ENCODE measurements at regions not wholly inside any gene's neighbourhood (a gene's known extent, or its start where the extent isn't known, plus 50 kb on each side); places are given as distances from the start of the nearest gene placed in this dataset.

- TF ChIP-seq CTCF (IDR thresholded peaks at IDR 0.05) (no peak), POLR2A (IDR thresholded peaks at IDR 0.05) (no peak)
Observed at GRCh38 chr6:105705608-105706007, 302.7 kb upstream of the PREP start.

Measured in body of pancreas (tissue), 4 donors.